ENCODE measurements at regions not wholly inside any gene's neighbourhood (a gene's known extent, or its start where the extent isn't known, plus 50 kb on each side); places are given as distances from the start of the nearest gene placed in this dataset.

DNA sequence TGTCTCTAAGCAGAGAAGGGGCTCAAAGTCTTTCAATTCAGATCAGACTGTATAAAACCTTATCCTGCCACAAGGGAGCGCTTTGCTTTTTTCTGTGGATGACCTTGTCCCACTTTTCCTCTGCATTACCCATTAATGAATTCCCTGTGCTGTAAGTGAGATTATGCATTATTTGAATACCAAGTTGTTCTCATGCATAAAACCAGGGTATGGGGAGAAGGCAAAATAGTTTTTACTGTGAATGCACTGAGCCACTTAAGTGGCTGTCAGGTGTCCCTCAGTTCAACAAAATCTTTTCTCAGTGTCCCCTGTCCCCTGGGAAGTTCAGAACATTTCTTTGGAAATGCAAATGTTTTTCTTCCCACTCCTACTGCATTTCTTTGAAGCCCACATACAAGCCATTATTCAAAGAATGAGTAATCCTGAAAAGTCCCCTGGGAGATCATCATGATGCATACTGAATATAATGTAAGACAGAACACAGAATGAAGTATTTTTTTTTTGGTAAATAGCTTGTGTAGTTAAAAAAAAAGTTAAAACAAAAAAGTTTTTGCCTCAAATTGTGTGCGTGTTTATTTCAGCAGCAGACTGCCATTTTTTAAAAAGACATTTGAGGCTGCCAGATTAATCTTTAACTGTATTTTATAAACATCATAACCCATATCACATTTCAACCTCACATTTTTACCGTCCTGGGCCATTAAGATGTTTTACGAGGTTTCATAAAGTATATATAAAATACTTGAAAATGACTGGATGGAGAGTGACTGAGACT is 506.7 kb upstream of the PCDH9 start:
- H3K4me1 ChIP-seq (ENCODE audit: insufficient read depth, low read length, poor library complexity, severe bottlenecking), result peaks cover 12% of the 10 kb centered on the region
- H3K36me3 ChIP-seq (ENCODE audit: insufficient read depth, low read length, poor library complexity, severe bottlenecking), result no peaks in the 10 kb centered on the region
- ChIA-PET CTCF (no interaction called here), POLR2A (ENCODE audit: low non-redundant PET) (no interaction called here)
- H3K4me3 ChIP-seq (ENCODE audit: low read depth, low read length, poor library complexity, severe bottlenecking), result no peak overlapping the region
- no TSS peak for BruUV-seq (replicated peaks)
- no peak overlapping the region for H3K27ac ChIP-seq (ENCODE audit: low read depth, low read length, poor library complexity, severe bottlenecking)
- intact Hi-C loops (cut with micrococcal nuclease; ENCODE audit: unreplicated experiment), result loop anchor here (5.0 kb wide), 1 partner anchor 105 kb away; no protein-coding TSS in a partner anchor
- peak; percentile 94 for DNase-seq (ENCODE audit: low spot score)
- no peaks in the 10 kb centered on the region for H3K9me3 ChIP-seq (ENCODE audit: low read depth, low read length, poor library complexity, severe bottlenecking)
- no peaks in the 10 kb centered on the region for H3K27me3 ChIP-seq (replicated peaks; ENCODE audit: insufficient read depth, low read depth, low read length, poor library complexity)
- no peak for TF ChIP-seq EZH2 (IDR thresholded peaks at IDR 0.05; ENCODE audit: borderline replicate concordance, low read depth, low read length, poor library complexity, severe bottlenecking)
- TF ChIP-seq, protein P1, sequence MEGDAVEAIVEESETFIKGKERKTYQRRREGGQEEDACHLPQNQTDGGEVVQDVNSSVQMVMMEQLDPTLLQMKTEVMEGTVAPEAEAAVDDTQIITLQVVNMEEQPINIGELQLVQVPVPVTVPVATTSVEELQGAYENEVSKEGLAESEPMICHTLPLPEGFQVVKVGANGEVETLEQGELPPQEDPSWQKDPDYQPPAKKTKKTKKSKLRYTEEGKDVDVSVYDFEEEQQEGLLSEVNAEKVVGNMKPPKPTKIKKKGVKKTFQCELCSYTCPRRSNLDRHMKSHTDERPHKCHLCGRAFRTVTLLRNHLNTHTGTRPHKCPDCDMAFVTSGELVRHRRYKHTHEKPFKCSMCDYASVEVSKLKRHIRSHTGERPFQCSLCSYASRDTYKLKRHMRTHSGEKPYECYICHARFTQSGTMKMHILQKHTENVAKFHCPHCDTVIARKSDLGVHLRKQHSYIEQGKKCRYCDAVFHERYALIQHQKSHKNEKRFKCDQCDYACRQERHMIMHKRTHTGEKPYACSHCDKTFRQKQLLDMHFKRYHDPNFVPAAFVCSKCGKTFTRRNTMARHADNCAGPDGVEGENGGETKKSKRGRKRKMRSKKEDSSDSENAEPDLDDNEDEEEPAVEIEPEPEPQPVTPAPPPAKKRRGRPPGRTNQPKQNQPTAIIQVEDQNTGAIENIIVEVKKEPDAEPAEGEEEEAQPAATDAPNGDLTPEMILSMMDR (conservative IDR thresholded peaks at IDR 0.05; ENCODE audit: low read depth, low read length), result peak; percentile 71

GRCh38 chr13:67735651-67736050 is 505.5 kb upstream of the PCDH9 start:
- POLR2A ChIA-PET (ENCODE audit: low non-redundant PET), result no interaction called here

DNA sequence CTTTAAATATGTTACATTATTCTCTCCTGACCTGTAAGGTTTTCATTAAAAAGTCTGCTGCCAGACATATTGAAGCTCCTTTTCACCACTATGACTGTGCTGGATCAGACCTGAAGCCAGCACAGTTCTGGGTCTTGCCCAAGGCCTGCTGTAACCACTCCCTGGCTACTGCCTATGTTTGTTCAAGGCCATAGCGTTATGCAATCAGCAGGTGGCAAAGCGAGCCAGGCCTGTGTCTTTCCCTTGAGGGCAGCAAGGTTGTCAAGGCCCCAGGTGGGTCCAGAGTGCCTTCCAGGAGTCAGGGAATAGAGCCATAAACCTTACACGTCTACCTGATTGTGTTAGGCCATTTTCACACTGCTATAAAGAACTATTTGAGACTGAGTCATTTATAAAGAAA is 496.8 kb upstream of the PCDH9 start:
- TF ChIP-seq, protein P1 (conservative IDR thresholded peaks at IDR 0.05; ENCODE audit: low read depth, low read length), result no peak
- TF ChIP-seq EZH2 (IDR thresholded peaks at IDR 0.05; ENCODE audit: borderline replicate concordance, low read depth, low read length, poor library complexity, severe bottlenecking), result no peak
- Histone ChIP-seq H3K27me3 (replicated peaks; ENCODE audit: insufficient read depth, low read depth, low read length, poor library complexity) (no peaks in the 10 kb centered on the region), H3K9me3 (ENCODE audit: low read depth, low read length, poor library complexity, severe bottlenecking) (peaks cover 8% of the 10 kb centered on the region), H3K36me3 (ENCODE audit: insufficient read depth, low read length, poor library complexity, severe bottlenecking) (no peaks in the 10 kb centered on the region), H3K27ac (ENCODE audit: low read depth, low read length, poor library complexity, severe bottlenecking) (no peak overlapping the region), H3K4me1 (ENCODE audit: insufficient read depth, low read length, poor library complexity, severe bottlenecking) (no peaks in the 10 kb centered on the region), H3K4me3 (ENCODE audit: low read depth, low read length, poor library complexity, severe bottlenecking) (no peak overlapping the region)
- BruUV-seq (replicated peaks), result no TSS peak
- intact Hi-C loops (cut with micrococcal nuclease; ENCODE audit: unreplicated experiment), result no loop called here
- ChIA-PET POLR2A (ENCODE audit: low non-redundant PET) (no interaction called here), CTCF (no interaction called here)
- DNase-seq (ENCODE audit: low spot score), result no peak

More at GRCh38 chr13:67735651-67736050, 505.5 kb upstream of the PCDH9 start:
- no peak for DNase-seq (ENCODE audit: low spot score)
- H3K27ac ChIP-seq (ENCODE audit: low read depth, low read length, poor library complexity, severe bottlenecking), result no peak overlapping the region
- TF ChIP-seq EZH2 (IDR thresholded peaks at IDR 0.05; ENCODE audit: borderline replicate concordance, low read depth, low read length, poor library complexity, severe bottlenecking), result no peak
- TF ChIP-seq, protein P1 (conservative IDR thresholded peaks at IDR 0.05; ENCODE audit: low read depth, low read length), result no peak
- intact Hi-C loops (cut with micrococcal nuclease; ENCODE audit: unreplicated experiment), result loop anchor here (5.0 kb wide), 1 partner anchor 103 kb away; no protein-coding TSS in a partner anchor
- H3K4me3 ChIP-seq (ENCODE audit: low read depth, low read length, poor library complexity, severe bottlenecking), result no peak overlapping the region
- no TSS peak for BruUV-seq (replicated peaks)
- peaks cover 12% of the 10 kb centered on the region for H3K4me1 ChIP-seq (ENCODE audit: insufficient read depth, low read length, poor library complexity, severe bottlenecking)
- no peaks in the 10 kb centered on the region for H3K9me3 ChIP-seq (ENCODE audit: low read depth, low read length, poor library complexity, severe bottlenecking)
- no peaks in the 10 kb centered on the region for H3K36me3 ChIP-seq (ENCODE audit: insufficient read depth, low read length, poor library complexity, severe bottlenecking)
- no peaks in the 10 kb centered on the region for H3K27me3 ChIP-seq (replicated peaks; ENCODE audit: insufficient read depth, low read depth, low read length, poor library complexity)
- CTCF ChIA-PET, result no interaction called here

Data from A673 (cell line).